ENCODE measurements at regions not wholly inside any gene's neighbourhood (a gene's known extent, or its start where the extent isn't known, plus 50 kb on each side); places are given as distances from the start of the nearest gene placed in this dataset.

DNA sequence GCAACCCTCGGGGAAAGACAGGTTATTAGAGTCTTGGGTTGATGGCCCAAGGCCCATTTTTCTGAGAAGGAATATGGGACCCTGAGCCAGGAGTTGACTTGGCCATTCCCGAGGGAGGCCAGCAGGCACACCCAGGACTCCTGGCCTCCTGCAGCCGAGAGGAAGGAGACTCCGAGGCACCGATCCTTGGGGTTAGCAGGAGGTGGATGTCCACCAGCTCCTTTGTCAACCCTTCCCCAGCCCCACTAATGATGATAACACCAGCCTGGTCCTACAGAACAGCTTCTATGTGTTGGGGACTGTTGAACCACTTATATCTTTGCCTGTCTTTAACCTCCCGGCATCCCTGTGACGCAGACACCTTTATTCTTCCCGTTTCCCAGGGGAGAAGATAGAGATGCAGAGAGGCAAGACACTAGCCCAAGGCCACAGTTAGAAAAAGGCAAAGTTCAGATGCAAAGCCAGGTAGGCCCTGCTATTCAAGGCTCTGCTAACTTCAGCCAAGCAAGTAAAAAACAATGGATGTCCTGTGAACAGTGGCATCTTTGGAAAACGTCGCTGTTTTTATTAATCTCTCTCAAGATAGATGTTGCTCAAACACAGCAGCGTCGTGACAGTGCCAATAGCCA, 767.3 kb upstream of the TBX3 start:
- DNase-seq: no peak
- TF ChIP-seq CTCF (IDR thresholded peaks at IDR 0.05; ENCODE audit: low read depth, low read length): no peak
- Histone ChIP-seq H3K4me3 (ENCODE audit: low read depth, low read length) (peak overlapping the region; percentile 25), H3K27ac (peak overlapping the region; percentile 50; the same call in 1 of the 2 replicates), H3K36me3 (no peaks in the 10 kb centered on the region), H3K27me3 (ENCODE audit: insufficient read depth, low read depth, severe bottlenecking) (peaks cover 30% of the 10 kb centered on the region), H3K9me3 (ENCODE audit: severe bottlenecking) (peaks cover 4% of the 10 kb centered on the region)

GRCh38 chr12:115450710-115451109, 766.7 kb upstream of the TBX3 start:
- no peak overlapping the region for H3K4me3 ChIP-seq (ENCODE audit: low read depth, low read length)
- DNase-seq: no peak
- peaks cover 30% of the 10 kb centered on the region for H3K27me3 ChIP-seq (ENCODE audit: insufficient read depth, low read depth, severe bottlenecking)
- H3K27ac ChIP-seq: no peak overlapping the region
- no peak for TF ChIP-seq CTCF (IDR thresholded peaks at IDR 0.05; ENCODE audit: low read depth, low read length)
- peaks cover 4% of the 10 kb centered on the region for H3K9me3 ChIP-seq (ENCODE audit: severe bottlenecking)
- H3K36me3 ChIP-seq: no peaks in the 10 kb centered on the region

DNA sequence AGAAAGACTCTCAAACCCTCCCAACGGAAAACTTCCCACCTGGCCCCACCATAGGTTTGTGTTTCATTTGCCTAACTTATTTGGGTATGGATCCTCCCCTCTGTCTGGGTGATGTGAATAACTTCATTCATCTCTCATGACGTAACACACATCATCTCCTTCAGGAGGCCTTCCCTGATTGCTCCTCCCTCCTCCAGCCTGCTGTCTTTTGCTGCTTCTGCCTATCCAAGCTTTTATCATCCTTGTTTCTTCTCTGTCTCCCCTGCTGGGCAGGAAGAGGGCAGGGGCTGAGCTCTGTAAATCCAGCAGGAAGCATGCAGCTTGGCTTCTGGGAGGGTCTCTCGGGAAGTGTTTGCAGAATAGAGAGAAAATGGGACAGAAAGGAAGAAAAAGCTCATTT, 766.0 kb upstream of the TBX3 start:
- no peak overlapping the region for H3K27ac ChIP-seq

DNA sequence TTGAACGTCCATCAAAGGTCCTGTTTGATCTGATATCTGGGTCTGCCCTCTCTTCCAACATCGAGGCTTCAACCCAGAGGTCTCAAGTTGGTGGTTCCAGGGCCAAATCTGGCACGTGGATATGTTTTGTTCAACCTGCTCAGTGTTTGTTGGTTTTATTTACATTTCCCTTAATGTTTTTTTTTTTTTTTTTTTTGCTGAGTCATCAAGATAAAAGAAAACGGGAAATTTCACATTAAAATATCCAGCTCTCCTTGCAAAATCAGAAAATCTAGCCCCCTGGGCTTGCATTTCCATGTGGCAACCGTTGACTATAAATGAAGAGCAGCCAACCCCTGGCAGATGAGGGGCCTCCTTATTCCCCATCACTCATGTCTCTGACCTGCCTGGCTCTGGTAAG, 765.6 kb upstream of the TBX3 start:
- H3K27ac ChIP-seq: no peak overlapping the region
- TF ChIP-seq CTCF (IDR thresholded peaks at IDR 0.05; ENCODE audit: low read depth, low read length): no peak
- no peak for DNase-seq
- H3K36me3 ChIP-seq: no peaks in the 10 kb centered on the region
- peaks cover 4% of the 10 kb centered on the region for H3K9me3 ChIP-seq (ENCODE audit: severe bottlenecking)
- peaks cover 32% of the 10 kb centered on the region for H3K27me3 ChIP-seq (ENCODE audit: insufficient read depth, low read depth, severe bottlenecking)
- H3K4me3 ChIP-seq (ENCODE audit: low read depth, low read length): no peak overlapping the region

More for the DNA sequence above, 766.0 kb upstream of the TBX3 start:
- DNase-seq: no peak
- Histone ChIP-seq H3K36me3 (no peaks in the 10 kb centered on the region), H3K27me3 (ENCODE audit: insufficient read depth, low read depth, severe bottlenecking) (peaks cover 30% of the 10 kb centered on the region), H3K4me3 (ENCODE audit: low read depth, low read length) (no peak overlapping the region), H3K9me3 (ENCODE audit: severe bottlenecking) (peaks cover 4% of the 10 kb centered on the region)
- no peak for TF ChIP-seq CTCF (IDR thresholded peaks at IDR 0.05; ENCODE audit: low read depth, low read length)

GRCh38 chr12:115444346-115444745, 760.4 kb upstream of the TBX3 start:
- no peak overlapping the region for H3K4me3 ChIP-seq (ENCODE audit: low read depth, low read length)
- TF ChIP-seq CTCF (IDR thresholded peaks at IDR 0.05; ENCODE audit: low read depth, low read length): no peak
- peaks cover 5% of the 10 kb centered on the region for H3K27me3 ChIP-seq (ENCODE audit: insufficient read depth, low read depth, severe bottlenecking)
- peaks cover 4% of the 10 kb centered on the region for H3K9me3 ChIP-seq (ENCODE audit: severe bottlenecking)
- no peak overlapping the region for H3K27ac ChIP-seq
- DNase-seq: no peak
- H3K36me3 ChIP-seq: no peaks in the 10 kb centered on the region

DNA sequence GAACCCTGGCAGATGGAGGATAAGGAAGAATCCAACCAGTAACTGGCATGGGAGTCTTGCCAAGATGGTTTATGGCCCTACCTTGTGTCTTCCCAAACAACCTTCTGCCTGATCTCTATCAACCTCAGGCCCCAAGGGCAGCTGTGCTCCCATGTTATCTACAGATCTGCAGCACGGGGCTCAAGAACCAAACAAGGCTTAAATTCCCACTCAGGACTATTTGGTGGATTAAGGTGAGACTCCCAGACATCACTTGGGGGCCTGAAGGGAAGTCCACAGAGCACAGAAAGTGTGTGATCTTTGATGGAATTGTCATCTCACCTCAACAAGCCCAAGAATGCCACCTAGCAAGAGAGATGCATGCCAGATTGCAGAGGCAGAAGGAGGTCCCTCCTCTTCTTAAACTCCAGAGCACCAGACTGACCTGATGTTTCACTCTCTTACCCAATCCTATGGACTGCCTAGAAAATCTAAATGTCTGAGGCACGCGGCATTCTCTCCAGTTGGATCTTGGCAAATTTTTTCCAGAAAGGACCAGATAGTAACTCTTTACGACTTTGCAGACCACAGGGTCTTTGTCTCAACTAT, 759.5 kb upstream of the TBX3 start:
- DNase-seq: peak; percentile 21
- Histone ChIP-seq H3K4me3 (ENCODE audit: low read depth, low read length) (no peak overlapping the region), H3K27ac (no peak overlapping the region), H3K9me3 (ENCODE audit: severe bottlenecking) (no peaks in the 10 kb centered on the region), H3K36me3 (no peaks in the 10 kb centered on the region), H3K27me3 (ENCODE audit: insufficient read depth, low read depth, severe bottlenecking) (peaks cover 5% of the 10 kb centered on the region)
- TF ChIP-seq CTCF (IDR thresholded peaks at IDR 0.05; ENCODE audit: low read depth, low read length): no peak

Measured in WERI-Rb-1 (cell line).